ENCODE measurements at regions not wholly inside any gene's neighbourhood (a gene's known extent, or its start where the extent isn't known, plus 50 kb on each side); places are given as distances from the start of the nearest gene placed in this dataset.

DNA sequence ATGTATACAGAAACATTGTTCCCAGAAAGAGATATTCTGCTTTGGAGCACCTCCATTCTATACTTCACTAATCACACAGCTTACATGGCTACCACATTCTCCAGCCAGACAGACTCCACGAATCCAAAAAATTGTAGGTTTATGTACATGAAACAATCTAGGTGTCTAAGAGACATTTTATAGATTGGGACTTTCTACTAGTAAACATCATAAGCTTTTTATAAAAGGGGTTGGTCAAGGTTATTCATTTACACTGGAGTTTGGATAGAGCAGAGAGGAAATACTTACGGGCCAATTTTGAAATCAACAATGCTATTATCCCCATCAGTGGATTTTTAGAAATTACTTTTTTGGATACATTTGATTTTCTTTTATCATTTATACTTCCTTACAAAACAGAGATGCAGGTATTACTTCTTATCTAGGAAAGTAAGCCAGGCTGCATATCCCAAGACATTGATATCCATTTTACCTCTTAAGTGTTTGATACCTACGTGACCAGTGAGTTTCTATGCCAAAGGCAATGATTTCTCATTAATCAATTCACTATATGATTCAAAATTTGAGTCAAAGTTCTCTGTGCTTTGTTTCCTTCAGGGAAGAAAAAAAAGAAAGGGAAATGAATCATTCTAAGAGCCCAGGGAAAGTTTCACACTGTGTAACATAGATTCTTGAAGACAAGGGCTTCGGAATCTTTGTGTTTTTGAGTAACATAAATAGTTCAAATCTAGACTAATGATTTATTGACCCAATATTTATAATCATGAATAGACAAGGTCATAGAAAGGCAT is 140.5 kb downstream of the PTH2R start (continued):
- no peak for TF ChIP-seq GABPA (IDR thresholded peaks at IDR 0.05; ENCODE audit: borderline replicate concordance, insufficient read depth, low read length)
- no peak for TF ChIP-seq HDAC6 (IDR thresholded peaks at IDR 0.05; ENCODE audit: low read depth, low read length)
- no peak for TF ChIP-seq KDM1A (IDR thresholded peaks at IDR 0.05; ENCODE audit: borderline replicate concordance, low read length)
